Stimulated activated CD4-positive, alpha-beta T cell treated with anti-CD3 and anti-CD28 coated beads, Interleukin-12 subunit alpha, Interleukin-12 subunit beta, amount 100 ng/mL, for 4 hours (primary cell): ENCODE measurements at regions not wholly inside any gene's neighbourhood (a gene's known extent, or its start where the extent isn't known, plus 50 kb on each side); places are given as distances from the start of the nearest gene placed in this dataset.
"Not testable (repeated sequence)": the region's sequence is repeated elsewhere in the genome, so short reads cannot be mapped to it uniquely, and the experiment has no call there.

Source experiments
- DNase-seq: peaks from one replicate; pipeline ENCODE4 v3.0.0-alpha.2; 2020

DNA sequence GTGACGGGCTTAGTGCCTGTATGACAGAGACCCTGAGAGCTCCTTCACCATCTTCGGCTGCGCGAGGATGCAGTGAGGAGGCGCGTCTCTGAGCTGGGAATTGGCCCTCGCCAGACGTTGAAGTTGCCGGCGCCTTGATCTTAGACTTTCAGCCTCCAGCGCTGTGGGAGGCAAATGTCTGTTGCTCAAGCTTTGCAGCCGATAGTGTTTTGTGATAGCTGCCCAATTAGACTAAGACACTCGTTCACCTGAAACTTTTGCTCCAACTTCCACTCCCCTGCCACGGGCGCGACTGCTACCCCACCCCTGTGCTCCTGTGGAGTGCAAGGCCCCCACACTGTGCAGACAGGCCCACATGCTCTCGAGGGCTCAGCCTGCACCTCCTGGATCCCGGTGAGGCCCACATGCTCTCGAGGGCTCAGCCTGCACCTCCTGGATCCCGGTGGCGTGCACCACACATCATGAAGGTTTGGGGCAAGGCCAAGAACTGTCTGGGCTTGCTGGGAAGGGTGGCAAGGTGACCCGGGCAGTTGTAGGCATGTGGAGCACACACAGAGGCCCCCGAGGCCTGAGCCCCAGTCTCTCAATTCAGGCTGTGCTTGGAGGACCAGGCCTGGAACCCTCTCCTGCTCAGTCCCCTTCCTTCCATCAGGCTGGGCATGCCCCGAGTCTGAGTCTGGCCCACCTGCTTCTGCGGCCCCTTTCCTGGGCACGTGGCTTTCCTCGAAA, 324.6 kb downstream of the TMEM121 start:
- no peak for DNase-seq

DNA sequence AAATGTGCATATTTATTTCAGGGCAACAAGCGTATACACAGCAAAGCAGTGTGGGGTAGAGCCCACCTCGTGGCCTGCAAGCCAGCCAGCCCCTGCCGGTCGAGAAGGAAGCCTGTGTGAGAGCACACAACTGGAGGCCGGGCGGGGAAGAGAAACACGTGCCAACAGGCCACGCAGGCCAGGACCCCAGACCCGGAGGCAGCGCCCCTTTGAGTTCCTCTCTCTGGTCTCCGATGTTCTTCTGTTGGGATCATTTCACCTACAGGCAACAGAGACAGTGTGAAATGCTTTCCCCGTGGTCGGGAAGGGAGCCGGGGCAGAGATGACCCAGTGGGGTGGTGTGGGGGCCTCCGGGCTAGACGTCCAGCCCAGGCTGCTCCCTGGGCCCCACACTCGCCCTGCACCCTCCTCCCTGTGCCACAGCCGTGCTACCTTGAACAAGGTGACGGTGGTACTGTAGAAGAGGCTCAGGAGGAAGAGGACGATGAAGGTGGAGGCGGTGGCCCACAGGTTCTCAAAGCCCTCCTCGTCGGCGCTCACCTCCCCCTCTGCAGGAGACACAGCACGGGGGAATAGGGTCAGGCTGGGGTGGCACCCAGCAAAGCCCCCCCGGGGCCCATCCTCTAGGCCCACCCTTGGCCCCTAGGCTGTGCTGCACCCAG, 325.5 kb downstream of the TMEM121 start:
- no peak for DNase-seq

- DNase-seq, result no peak
Observed at GRCh38 chr14:105852378-105853088, 326.1 kb downstream of the TMEM121 start.

DNA sequence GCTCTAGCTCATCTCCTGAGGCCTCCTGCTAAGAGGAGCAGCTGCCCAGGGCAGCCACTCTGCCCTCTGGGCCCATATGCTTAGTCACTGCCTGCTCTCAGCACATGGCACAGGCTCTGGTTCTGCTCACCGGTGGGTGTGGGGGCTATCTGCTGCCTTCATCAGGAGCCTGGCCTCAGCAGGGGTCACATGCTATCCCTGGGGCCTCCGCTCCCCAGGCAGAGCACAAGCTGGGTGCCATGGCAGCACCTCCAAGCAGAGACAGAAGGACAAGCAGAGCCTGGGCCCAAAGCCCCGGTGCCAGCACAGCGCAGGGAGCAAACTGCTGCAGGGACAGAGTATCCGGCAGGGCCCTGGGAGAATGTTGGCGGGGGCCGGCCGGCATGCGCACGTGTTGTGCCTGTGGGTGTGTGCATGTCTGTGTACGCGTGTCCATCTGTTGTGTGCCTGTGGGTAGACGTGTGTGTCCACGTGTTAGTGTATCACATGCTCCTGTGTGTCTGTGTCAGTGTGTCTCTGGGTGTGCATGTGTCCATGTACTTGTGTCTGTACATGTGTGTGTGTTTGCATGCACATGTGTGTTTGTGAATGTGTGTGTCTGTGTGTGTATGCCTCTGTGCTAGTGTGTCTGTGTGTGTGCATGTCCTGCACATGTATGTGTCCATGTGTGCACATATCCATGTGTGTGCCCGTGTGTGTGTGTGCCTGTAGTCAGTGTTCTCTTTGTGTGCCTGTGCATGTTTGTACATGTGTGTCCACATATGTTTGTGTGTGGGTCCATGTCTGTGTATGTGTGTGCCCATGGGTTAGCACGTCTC, 326.9 kb downstream of the TMEM121 start:
- DNase-seq, result no peak

- DNase-seq, result no peak
Observed at GRCh38 chr14:105853907-105854599, 327.7 kb downstream of the TMEM121 start.

DNA sequence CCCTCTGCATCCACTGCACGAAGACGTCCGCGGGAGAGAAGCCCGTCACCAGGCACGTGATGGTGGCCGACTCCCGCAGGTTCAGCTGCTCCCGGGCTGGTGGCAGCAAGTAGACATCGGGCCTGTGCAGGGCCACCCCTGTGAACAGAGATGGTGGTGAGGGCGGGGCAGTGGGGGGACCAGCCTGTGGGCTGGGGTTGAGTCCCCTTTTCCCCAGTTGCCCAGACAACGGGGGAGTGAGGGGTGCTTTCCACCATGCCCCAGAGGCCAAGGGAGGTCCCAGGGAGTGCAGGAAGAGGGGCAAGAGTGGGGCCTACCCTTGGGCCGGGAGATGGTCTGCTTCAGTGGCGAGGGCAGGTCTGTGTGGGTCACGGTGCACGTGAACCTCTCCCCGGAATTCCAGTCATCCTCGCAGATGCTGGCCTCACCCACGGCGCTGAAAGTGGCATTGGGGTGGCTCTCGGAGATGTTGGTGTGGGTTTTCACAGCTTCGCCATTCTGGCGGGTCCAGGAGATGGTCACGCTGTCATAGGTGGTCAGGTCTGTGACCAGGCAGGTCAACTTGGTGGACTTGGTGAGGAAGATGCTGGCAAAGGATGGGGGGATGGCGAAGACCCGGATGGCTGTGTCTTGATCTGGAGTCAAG, 328.3 kb downstream of the TMEM121 start:
- no peak for DNase-seq

DNA sequence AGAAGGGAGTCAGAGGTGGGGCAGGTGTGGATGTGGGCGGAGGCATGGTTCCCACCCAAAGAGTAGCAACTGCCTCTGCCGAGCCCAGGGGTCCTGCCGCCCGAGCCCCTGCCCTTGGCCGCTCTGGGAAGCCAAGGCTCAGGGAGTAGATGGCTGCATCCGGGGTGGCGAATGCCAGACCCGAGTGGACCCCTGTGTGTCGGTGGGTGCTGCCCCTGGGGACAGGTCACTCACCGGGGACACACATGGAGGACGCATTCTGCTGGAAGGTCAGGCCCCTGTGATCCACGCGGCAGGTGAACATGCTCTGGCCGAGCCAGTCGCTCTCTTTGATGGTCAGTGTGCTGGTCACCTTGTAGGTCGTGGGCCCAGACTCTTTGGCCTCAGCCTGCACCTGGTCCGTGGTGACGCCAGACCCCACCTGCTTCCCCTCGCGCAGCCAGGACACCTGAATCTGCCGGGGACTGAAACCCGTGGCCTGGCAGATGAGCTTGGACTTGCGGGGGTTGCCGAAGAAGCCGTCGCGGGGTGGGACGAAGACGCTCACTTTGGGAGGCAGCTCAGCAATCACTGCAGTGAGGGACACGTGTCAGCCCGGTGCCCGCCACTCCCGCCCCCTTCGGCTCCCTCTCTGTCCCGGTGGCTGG, 329.0 kb downstream of the TMEM121 start:
- DNase-seq, result no peak

DNA sequence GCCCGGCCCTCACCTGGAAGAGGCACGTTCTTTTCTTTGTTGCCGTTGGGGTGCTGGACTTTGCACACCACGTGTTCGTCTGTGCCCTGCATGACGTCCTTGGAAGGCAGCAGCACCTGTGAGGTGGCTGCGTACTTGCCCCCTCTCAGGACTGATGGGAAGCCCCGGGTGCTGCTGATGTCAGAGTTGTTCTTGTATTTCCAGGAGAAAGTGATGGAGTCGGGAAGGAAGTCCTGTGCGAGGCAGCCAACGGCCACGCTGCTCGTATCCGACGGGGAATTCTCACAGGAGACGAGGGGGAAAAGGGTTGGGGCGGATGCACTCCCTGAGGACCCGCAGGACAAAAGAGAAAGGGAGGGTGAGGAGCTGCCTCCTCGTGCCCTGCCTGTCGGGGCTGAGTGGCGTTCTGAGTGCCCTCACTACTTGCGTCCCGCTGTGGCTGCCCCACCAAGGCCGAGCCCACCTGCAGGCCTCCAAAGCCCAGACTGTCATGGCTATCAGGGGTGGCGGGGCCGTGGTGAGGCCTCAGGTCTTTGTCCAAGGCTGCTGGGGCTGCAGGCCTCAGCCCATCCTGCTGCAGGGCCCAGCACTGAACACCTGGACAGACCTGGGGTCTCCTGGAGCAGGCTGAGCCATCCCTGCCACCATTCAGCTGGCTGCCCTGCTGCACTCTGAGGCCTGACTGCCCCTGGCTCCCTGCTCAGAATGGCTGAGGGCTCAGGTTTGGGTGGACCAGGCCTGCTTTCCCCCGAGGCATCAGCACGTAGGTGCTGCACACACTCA, 329.7 kb downstream of the TMEM121 start:
- DNase-seq, result no peak

GRCh38 chr14:105856676-105857219, 330.4 kb downstream of the TMEM121 start:
- no peak for DNase-seq

- no peak for DNase-seq
Observed at GRCh38 chr14:105857220-105857825, 330.9 kb downstream of the TMEM121 start.

GRCh38 chr14:105857826-105858675, 331.7 kb downstream of the TMEM121 start:
- DNase-seq, result no peak

- DNase-seq, result no peak
Observed at GRCh38 chr14:105858676-105859025, 332.3 kb downstream of the TMEM121 start.

- not testable (repeated sequence) for DNase-seq
Observed at GRCh38 chr14:105859073-105859716, 332.8 kb downstream of the TMEM121 start.

DNA sequence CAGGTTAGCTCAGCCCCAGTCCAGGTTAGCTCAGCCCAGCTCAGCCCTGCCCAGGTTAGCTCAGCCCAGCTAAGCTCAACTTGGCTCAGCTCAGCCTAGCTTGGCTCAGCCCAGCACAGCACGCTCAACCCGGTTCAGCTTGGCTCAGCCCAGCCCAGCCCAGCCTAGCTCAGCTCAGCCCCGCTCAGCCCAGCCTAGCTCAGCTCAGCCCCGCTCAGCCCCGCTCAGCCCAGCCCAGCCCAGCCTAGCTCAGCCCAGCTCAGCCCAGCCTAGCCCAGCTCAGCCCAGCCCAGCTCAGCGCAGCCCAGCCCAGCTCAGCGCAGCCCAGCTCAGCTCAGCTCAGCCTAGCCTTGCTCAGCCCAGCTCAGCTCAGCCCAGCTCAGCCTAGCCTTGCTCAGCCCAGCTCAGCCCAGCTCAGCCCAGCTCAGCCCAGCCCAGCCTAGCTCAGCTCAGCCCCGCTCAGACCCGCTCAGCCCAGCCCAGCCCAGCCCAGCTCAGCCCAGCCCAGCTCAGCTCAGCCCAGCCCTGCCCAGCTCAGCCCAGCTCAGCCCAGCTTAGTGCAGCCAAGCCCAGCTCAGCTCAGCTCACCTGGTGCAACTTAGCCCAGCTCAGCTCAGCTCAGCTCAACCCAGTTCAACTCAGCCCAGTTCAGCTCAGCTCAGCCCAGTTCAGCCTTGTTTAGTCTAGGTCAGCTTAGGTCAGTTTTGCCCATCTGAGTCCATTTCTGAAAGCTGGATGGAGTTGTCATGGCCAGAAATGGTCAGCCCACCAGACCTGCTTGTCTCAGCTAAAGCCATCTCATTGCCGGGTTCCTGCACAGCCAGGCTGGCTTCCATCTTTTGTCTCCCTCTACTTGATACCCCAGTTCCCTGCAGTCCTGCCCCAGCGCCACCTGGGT, 333.6 kb downstream of the TMEM121 start:
- DNase-seq, result no peak

DNA sequence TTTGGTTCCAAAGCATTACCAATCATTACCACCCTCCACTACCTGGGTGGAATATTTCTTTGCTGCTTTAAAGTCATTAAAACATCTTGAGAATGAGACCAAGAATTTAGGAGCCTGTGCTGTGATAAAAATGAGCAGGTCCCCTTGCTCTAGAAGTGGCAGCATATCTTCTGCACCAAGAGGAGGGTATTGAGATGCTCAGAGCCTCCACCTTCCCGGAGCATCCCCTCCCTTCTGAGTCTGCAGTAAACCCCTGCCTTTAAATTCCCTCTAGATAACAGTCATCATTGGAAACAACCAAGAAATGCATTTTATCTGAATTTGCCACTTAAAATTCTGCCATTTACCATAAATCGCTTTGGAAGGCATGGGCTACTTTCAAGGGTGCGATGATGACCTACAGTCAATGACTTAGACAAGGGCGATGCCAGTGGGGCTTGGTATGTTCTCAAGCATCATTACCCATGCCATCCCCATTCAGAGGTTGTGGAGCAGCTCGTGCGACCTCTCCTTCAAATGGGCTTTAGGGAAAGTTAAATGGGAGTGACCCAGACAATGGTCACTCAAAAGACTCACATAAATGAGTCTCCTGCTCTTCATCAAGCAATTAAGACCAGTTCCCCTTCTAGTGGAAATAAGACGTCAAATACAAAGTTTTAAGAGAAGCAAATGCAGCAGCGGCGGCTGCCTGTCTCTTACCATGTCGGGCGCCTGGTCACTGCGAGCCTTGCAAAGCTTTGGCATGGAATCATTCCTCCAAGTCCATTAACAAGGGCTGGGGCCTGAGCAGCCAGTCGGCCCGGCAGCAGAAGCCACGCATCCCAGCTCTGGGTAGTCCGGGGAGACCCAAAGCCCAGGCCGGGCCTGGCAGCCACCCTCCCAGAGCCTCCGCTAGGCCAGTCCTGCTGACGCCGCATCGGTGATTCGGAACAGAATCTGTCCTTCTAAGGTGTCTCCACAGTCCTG, 334.5 kb downstream of the TMEM121 start:
- DNase-seq, result no peak

DNA sequence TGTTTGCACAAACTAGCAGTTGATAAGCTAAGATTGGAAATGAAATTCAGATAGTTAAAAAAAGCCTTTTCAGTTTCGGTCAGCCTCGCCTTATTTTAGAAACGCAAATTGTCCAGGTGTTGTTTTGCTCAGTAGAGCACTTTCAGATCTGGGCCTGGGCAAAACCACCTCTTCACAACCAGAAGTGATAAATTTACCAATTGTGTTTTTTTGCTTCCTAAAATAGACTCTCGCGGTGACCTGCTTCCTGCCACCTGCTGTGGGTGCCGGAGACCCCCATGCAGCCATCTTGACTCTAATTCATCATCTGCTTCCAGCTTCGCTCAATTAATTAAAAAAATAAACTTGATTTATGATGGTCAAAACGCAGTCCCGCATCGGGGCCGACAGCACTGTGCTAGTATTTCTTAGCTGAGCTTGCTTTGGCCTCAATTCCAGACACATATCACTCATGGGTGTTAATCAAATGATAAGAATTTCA, 335.6 kb downstream of the TMEM121 start:
- no peak for DNase-seq
